Neural progenitor cell (in vitro differentiated cells): ENCODE measurements at regions not wholly inside any gene's neighbourhood (a gene's known extent, or its start where the extent isn't known, plus 50 kb on each side); places are given as distances from the start of the nearest gene placed in this dataset.

ENCODE experiments used
- CTCF ChIP-seq: fragments of 200-600 bp; sonication (generic); IDR thresholded peaks from 2 replicates; pipeline ENCODE4 v1.5.1; 2017; ENCODE audit warnings: antibody characterized with exemption, mild to moderate bottlenecking
- EZH2phosphoT487 ChIP-seq: fragments of 200-600 bp; sonication (generic); IDR thresholded peaks from 2 replicates; pipeline ENCODE4 v1.6.1; 2017; ENCODE audit warnings: antibody characterized with exemption

GRCh38 chr4:73674451-73674919 lies 54.2 kb upstream of the RASSF6 start:
- TF ChIP-seq EZH2phosphoT487 (no peak), CTCF (no peak)
